Activated naive CD8-positive, alpha-beta T cell treated with anti-CD3 and anti-CD28 coated beads, Interleukin-2, amount 10 ng/mL, durations not matched to agents 7 days and 5 days (primary cell): ENCODE measurements at regions not wholly inside any gene's neighbourhood (a gene's known extent, or its start where the extent isn't known, plus 50 kb on each side); places are given as distances from the start of the nearest gene placed in this dataset.
"Not testable (repeated sequence)": the region's sequence is repeated elsewhere in the genome, so short reads cannot be mapped to it uniquely, and the experiment has no call there.

Experiments
- ATAC-seq: fragments of 150-1000 bp; cut with Tn5 transposase; one replicate; pipeline ENCODE4 v1.10.0; 2021; ENCODE audit warnings: low read depth, moderate library complexity
- POLR2A ChIA-PET: fragments of 350-600 bp; sonication (Branson Sonifier 250); formaldehyde crosslinking; loops from one replicate; lab custom pipeline; 2021; ENCODE audit warnings: antibody characterized with exemption; lab: Charles Lee
- DNase-seq: peaks from one replicate; pipeline ENCODE4 v3.0.0; 2021
- H3K27ac Mint-ChIP-seq: one replicate; pipeline ENCODE4 v1.8.0; 2022; ENCODE audit warnings: mild to moderate bottlenecking, mixed read lengths
- H3K27me3 Mint-ChIP-seq: one replicate; pipeline ENCODE4 v1.8.0; 2022; ENCODE audit warnings: mild to moderate bottlenecking, moderate library complexity, mixed read lengths
- H3K36me3 Mint-ChIP-seq: one replicate; pipeline ENCODE4 v1.8.0; 2021; ENCODE audit warnings: mild to moderate bottlenecking, mixed read lengths
- H3K4me1 Mint-ChIP-seq: one replicate; pipeline ENCODE4 v1.8.0; 2021; ENCODE audit warnings: mixed read lengths
- H3K4me3 Mint-ChIP-seq: one replicate; pipeline ENCODE4 v1.8.0; 2022; ENCODE audit warnings: mild to moderate bottlenecking, moderate library complexity, mixed read lengths
- H3K9me3 Mint-ChIP-seq: one replicate; pipeline ENCODE4 v1.8.0; 2021; ENCODE audit warnings: mixed read lengths

- no peak overlapping the region for H3K4me3 Mint-ChIP-seq
- no peak for DNase-seq
- POLR2A ChIA-PET: no interaction called here
Measured at GRCh38 chr16:85222155-85222863, 110.0 kb upstream of the CIBAR2 start.

DNA sequence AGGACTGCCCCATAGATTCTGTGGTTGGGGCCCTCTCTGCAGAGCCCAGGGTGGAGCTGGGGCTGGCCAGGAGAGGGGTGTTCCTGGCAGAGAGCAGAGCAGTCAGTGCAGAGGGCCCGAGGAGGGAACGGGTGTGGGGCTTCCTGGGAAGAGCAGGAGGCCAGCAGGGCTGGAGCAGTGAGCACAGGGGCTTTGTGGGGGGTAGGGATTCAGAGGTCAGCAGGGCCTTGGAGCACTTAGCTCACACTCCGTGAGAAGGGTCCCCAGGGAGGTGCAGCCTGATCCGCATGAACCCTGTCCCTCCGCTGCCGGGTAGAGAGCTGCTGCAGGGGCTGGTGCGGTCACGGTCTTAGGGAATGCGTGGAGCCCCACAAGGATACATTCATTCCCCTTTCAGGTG, 113.0 kb upstream of the CIBAR2 start:
- Mint-ChIP-seq H3K4me1 (peaks cover 5% of the 10 kb centered on the region), H3K27ac (no peak overlapping the region), H3K4me3 (no peak overlapping the region)

More at GRCh38 chr16:85222155-85222863, 110.0 kb upstream of the CIBAR2 start:
- Mint-ChIP-seq H3K27me3 (peaks cover 3% of the 10 kb centered on the region), H3K36me3 (no peaks in the 10 kb centered on the region), H3K4me1 (peaks cover 1% of the 10 kb centered on the region), H3K27ac (no peak overlapping the region), H3K9me3 (no peaks in the 10 kb centered on the region)
- no peak for ATAC-seq

GRCh38 chr16:85225721-85226120, 113.4 kb upstream of the CIBAR2 start:
- Mint-ChIP-seq H3K27ac (no peak overlapping the region), H3K4me1 (peaks cover 4% of the 10 kb centered on the region), H3K36me3 (no peaks in the 10 kb centered on the region), H3K9me3 (no peaks in the 10 kb centered on the region), H3K27me3 (peaks cover under 1% of the 10 kb centered on the region), H3K4me3 (no peak overlapping the region)
- DNase-seq (no peak), ATAC-seq (no peak)
- POLR2A ChIA-PET: no interaction called here

More for the DNA sequence above, 113.0 kb upstream of the CIBAR2 start:
- ATAC-seq: no peak
- POLR2A ChIA-PET: no interaction called here
- no peaks in the 10 kb centered on the region for H3K9me3 Mint-ChIP-seq
- H3K36me3 Mint-ChIP-seq: no peaks in the 10 kb centered on the region
- DNase-seq: no peak
- H3K27me3 Mint-ChIP-seq: peaks cover 3% of the 10 kb centered on the region

DNA sequence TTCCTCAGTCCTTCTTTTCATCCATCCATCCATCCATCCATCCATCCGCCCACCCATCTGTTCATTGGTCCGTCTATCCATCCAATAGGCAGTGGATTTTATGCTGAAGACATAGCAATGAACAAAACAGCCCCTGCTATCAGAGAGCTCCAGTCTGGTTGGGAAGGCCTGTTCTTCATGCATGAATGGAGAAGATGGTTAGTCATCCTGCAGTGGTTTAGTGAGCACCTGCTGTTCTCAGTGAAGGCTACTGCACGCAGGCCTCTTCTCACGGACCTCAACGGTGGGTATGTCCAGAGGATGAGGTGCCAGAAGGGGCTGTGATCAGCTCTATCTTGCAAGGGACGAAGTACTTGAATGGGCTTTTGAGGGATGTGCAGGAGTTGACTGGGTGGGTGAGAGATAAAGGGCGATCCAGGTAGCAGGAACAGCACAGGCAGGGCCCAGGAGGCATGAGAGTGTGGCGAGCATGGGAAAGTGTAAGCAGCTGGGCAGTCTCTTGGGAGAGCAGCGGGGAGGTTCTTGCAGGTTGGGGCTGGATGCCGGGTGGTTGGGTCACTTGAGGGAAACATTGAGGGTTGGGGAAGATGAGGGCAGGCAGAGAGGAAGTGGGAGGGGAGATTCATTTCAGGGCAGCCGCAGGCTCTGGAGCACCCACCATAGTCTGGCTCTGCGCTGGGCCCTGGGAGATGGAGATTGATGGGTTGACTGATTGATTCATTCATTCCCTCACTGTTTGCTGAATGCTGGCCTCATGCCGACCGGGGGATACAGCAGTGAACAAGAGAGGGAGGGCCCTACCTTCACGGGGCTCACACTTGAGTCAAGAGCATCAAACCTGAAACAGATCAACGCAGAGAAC, 115.0 kb upstream of the CIBAR2 start:
- ATAC-seq (no peak), DNase-seq (no peak)
- Mint-ChIP-seq H3K4me3 (no peak overlapping the region), H3K36me3 (no peaks in the 10 kb centered on the region), H3K27ac (no peak overlapping the region), H3K27me3 (no peaks in the 10 kb centered on the region), H3K9me3 (no peaks in the 10 kb centered on the region), H3K4me1 (peaks cover 4% of the 10 kb centered on the region)
- POLR2A ChIA-PET: no interaction called here

DNA sequence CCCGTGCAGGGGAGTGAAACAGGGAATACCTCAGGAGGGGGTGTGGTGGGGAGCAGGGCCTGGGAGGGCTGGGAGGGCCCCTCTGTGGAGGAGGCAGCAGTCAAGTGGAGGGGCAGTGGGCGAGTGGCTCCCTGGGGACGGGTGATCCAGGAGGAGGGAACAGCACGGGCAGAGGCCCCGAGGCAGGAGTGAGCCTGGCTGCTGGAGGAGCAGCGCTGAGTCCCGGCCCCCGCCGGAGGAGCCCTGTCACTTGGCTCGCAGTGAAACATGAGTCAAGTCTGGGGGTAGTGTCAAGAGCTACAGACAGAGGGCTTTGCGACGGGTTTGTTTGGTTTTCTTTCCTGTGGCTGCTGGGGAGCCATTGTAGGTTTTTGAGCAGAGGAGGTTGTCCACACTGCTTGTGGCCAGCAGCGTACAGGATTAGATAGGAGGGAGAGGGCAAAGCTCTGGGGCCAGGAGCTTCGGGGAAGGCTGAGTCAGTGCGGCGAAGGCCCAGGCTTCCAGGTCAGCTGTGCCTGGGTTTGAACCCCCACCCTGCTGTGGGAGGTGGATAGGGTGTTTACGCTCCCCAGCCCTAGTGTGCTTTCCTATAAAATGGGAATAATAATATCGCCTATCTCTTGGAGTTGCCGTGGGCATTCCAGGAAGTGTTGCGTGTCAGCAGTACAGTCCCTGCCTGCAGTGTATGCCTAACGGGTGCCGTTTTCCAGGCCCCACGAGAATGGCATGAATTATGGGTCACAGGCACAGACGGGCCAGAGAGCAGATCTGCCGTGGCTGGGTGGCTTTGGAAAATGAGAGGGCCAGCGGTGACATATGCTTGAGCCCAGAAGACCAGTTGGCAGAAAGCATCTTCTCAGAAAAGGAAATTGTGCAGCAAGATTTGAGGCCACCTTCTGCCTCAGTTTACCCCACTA, 115.9 kb upstream of the CIBAR2 start:
- Mint-ChIP-seq H3K4me3 (no peak overlapping the region), H3K36me3 (no peaks in the 10 kb centered on the region), H3K4me1 (peaks cover 4% of the 10 kb centered on the region), H3K27ac (no peak overlapping the region), H3K9me3 (no peaks in the 10 kb centered on the region), H3K27me3 (no peaks in the 10 kb centered on the region)
- ATAC-seq (no peak), DNase-seq (no peak)
- POLR2A ChIA-PET: no interaction called here

DNA sequence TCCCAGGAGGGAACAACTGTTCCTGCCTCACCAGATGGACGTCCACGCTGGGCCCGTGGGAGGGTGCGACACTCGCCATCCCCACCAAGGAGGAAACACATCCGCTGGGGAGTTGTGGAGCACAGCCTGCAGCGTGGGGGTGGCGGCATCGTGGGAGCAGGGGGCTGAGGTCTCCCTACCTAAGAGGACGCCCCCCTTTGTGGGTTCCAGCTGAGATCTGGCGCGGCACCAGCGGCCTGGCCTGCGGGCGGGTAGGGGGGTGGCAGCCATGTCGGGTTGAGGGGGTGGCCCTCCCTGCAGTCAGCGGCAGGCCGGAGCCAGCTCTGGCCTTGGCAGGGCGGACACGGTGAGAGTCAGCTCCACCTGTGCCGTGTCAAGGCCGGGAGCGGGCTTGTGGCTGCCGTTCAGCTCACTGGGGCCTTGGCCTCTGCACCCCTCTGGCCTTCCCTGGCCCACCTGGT, 116.7 kb upstream of the CIBAR2 start:
- Mint-ChIP-seq H3K4me1 (peaks cover 4% of the 10 kb centered on the region), H3K27ac (no peak overlapping the region), H3K27me3 (peaks cover under 1% of the 10 kb centered on the region), H3K36me3 (no peaks in the 10 kb centered on the region), H3K4me3 (no peak overlapping the region), H3K9me3 (no peaks in the 10 kb centered on the region)
- no peak for DNase-seq
- ATAC-seq: no peak
- POLR2A ChIA-PET: no interaction called here

DNA sequence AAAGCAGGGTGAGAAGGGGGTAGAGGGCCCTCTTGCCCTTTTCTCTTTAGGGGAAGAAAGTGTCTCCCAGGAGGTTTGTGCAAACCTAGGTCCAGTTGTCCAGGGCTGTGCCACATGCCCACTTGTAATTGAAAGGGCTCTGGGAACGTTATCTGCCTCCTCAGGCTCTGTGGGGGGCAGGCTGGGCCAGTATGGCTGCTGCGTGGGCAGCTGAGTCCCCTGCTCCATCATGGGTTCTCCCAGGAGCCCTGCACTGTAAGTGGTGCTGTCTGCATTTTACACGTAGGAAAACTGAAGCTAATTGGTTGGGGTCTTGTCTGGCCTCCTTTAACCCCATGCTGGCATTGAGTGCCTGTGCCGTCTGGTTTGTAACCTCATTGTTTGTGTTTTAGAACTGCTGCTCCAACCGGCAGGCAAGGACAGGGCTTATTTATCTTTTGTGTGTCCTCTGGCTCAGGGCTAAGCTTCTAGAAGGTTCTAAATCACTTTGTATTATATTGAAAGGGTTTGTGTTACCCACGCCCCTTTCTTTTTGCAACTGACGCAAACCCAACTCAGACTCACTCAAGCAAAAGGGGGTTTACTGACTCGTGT, 117.7 kb upstream of the CIBAR2 start:
- Mint-ChIP-seq H3K27me3 (peaks cover 6% of the 10 kb centered on the region), H3K9me3 (no peaks in the 10 kb centered on the region), H3K27ac (no peak overlapping the region), H3K4me1 (peaks cover 4% of the 10 kb centered on the region), H3K36me3 (no peaks in the 10 kb centered on the region), H3K4me3 (no peak overlapping the region)
- POLR2A ChIA-PET: no interaction called here
- ATAC-seq: no peak
- no peak for DNase-seq

DNA sequence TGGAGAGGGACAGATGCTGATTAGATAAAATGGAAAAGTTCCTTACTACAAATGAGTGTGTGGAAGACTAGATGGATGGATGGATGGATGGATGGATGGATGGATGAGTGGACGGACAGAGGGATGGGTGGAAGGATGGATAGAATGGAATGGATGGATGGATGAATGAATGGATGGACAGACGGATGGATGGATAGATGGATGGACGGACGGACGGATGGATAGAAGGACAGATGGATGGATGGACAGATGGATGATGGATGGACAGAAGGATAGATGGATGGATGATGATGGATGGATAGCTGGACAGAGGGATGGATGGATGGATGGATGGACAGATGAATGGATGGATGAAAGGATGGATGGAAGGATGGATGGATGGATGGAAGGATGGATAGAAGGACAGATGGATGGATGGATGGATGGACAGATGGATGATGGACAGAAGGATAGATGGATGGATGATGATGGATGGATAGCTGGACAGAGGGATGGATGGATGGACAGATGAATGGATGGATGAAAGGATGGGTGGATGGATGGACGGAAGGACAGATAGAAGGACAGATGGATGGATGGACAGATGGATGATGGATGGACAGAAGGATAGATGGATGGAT, 118.6 kb upstream of the CIBAR2 start:
- POLR2A ChIA-PET, H3K4me1 Mint-ChIP-seq, H3K9me3 Mint-ChIP-seq, DNase-seq, H3K4me3 Mint-ChIP-seq, H3K36me3 Mint-ChIP-seq, ATAC-seq: not testable (repeated sequence)
- peak overlapping the region; percentile 31 for H3K27ac Mint-ChIP-seq
- peaks cover 10% of the 10 kb centered on the region for H3K27me3 Mint-ChIP-seq

DNA sequence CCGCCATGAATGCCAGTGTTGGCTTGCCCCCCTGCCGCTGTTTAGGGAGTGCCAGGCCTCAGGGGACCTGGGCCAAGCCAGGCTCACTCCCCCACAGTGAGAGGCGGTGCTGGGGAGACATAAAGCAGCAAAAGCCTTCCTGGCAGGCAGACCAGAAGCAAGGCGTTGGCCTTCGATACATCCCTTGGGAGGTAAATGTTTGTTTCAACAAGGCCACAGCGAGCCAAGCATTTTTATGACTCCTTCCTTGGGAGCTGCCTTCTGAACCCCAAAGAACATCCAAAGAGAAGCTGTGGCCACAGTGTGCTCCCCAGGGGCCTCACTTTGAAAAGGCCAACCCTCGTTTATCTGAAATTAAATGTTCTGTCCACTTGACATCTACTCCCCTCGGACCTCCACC, 119.7 kb upstream of the CIBAR2 start:
- Mint-ChIP-seq H3K4me1 (peaks cover 4% of the 10 kb centered on the region), H3K27me3 (peaks cover 19% of the 10 kb centered on the region), H3K4me3 (no peak overlapping the region), H3K36me3 (no peaks in the 10 kb centered on the region), H3K9me3 (no peaks in the 10 kb centered on the region), H3K27ac (no peak overlapping the region)
- POLR2A ChIA-PET: no interaction called here
- ATAC-seq (no peak), DNase-seq (no peak)

GRCh38 chr16:85232369-85233142, 120.3 kb upstream of the CIBAR2 start:
- H3K4me1 Mint-ChIP-seq: peaks cover 2% of the 10 kb centered on the region
- POLR2A ChIA-PET: no interaction called here
- H3K4me3 Mint-ChIP-seq: no peak overlapping the region
- DNase-seq: no peak
- no peak for ATAC-seq
- peaks cover 23% of the 10 kb centered on the region for H3K27me3 Mint-ChIP-seq
- H3K27ac Mint-ChIP-seq: no peak overlapping the region
- no peaks in the 10 kb centered on the region for H3K9me3 Mint-ChIP-seq
- H3K36me3 Mint-ChIP-seq: no peaks in the 10 kb centered on the region

- no peak for DNase-seq
- Mint-ChIP-seq H3K4me3 (no peak overlapping the region), H3K36me3 (no peaks in the 10 kb centered on the region), H3K4me1 (no peaks in the 10 kb centered on the region), H3K27me3 (peaks cover 26% of the 10 kb centered on the region), H3K27ac (no peak overlapping the region), H3K9me3 (no peaks in the 10 kb centered on the region)
- no peak for ATAC-seq
- POLR2A ChIA-PET: no interaction called here
Measured at GRCh38 chr16:85233516-85233915, 121.2 kb upstream of the CIBAR2 start.
